Suppressor macrophage treated with lipopolysaccharide for 4 hours (primary cell): ENCODE measurements at regions not wholly inside any gene's neighbourhood (a gene's known extent, or its start where the extent isn't known, plus 50 kb on each side); places are given as distances from the start of the nearest gene placed in this dataset.

Source experiments
- DNase-seq: peaks from one replicate; pipeline ENCODE4 v3.0.0-alpha.2; 2020

DNA sequence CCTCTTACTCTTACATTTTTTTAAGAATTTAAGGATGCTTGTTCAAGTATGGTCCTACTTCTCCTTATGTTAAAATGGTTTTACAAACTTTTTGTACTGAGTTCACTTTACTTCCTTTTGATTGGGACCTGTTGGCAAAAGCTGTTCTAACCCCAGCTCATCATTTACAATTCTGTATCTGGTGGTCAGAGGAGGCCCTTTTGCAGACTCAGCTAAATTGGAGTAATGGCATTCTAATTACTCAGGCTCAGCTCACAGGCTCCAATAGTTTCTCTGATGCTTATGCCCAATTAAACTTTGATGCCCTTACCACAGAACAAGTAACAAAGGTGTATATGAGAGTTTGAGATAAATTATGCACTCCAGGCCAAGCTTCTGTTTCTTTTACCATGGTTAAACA lies 1632.0 kb downstream of the UQCRFS1 start:
- DNase-seq = no peak
